ENCODE measurements at regions not wholly inside any gene's neighbourhood (a gene's known extent, or its start where the extent isn't known, plus 50 kb on each side); places are given as distances from the start of the nearest gene placed in this dataset.
A peak's percentile ranks its signal among the peaks of the same experiment; 100 is the strongest.
"Not testable (repeated sequence)": the region's sequence is repeated elsewhere in the genome, so short reads cannot be mapped to it uniquely, and the experiment has no call there.

DNA sequence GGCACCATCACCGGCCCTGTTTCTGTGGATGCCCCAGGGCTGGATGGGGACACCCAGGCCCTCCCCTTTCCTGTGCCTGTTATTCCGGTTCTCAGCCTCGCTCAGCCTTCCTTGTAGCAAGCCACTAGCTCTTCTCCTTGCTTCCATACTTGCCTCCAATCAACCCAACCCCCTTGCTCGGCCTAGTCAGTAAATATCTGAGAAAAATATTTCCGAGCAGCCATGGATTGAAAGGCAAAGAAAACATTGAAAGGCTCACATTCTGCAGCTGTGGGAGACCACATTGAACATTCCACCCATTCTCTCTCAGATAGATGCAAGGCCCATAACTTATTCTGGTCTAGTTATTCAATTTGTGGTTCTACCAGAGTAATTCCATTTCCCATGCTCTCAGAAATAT is 114.9 kb downstream of the SPP2 start:
- no peaks in the 10 kb centered on the region for H3K9me3 Mint-ChIP-seq
- H3K36me3 Mint-ChIP-seq: no peaks in the 10 kb centered on the region
- CTCF ChIA-PET: no interaction called here
- no peak overlapping the region for H3K4me3 Mint-ChIP-seq
- no peak overlapping the region for H3K27ac Mint-ChIP-seq
- H3K27me3 Mint-ChIP-seq: peaks cover 3% of the 10 kb centered on the region
- H3K4me1 Mint-ChIP-seq: peaks cover 27% of the 10 kb centered on the region
- no peak for DNase-seq

DNA sequence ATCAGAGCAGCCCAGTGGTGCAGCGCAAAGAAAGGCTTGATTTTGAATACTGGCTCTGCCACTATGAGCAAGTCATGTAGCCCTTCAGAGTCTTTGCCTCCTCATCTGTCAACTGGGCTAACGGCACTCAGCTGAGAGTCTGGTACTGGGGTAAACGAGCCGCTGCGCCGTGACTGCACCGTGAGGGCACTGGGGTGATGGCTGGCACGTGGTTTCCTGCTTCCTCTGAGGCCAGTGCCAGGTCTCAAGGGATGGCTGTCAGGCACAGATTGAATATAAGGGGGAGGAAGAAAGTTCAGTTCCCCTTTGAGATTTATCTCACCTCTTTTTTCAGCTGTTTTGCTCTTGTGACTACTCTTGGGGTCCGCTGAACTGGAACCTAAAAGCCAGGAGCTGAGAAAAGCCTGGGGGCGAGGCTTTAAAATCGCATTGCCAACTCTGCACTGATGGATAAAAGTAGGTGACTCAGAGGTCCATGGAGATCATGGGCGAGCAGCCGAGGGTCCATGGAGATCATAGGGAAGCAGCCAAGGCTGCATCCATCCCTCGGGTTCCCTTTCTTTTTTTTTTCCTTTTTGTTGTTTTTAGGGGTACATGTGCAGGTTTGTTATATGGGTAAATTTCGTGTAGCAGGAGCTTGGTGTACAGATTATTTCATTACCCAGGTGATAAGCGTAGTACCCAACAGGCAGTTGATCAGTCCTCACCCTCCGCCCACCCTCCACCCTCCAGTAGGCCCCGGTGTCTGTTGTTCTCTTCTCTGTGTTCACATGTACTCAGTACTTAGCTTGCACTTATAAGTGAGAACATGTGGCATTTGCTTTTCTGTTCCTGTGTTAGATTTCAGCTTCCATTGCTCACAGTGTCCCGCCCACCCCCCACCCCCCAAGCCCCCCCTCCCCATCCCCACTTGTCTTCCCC is 114.3 kb downstream of the SPP2 start:
- CTCF ChIA-PET: no interaction called here
- Mint-ChIP-seq H3K9me3 (no peaks in the 10 kb centered on the region), H3K27me3 (peaks cover 2% of the 10 kb centered on the region), H3K4me1 (peaks cover 27% of the 10 kb centered on the region), H3K27ac (no peak overlapping the region), H3K4me3 (no peak overlapping the region), H3K36me3 (no peaks in the 10 kb centered on the region)
- DNase-seq: peak; percentile 59

DNA sequence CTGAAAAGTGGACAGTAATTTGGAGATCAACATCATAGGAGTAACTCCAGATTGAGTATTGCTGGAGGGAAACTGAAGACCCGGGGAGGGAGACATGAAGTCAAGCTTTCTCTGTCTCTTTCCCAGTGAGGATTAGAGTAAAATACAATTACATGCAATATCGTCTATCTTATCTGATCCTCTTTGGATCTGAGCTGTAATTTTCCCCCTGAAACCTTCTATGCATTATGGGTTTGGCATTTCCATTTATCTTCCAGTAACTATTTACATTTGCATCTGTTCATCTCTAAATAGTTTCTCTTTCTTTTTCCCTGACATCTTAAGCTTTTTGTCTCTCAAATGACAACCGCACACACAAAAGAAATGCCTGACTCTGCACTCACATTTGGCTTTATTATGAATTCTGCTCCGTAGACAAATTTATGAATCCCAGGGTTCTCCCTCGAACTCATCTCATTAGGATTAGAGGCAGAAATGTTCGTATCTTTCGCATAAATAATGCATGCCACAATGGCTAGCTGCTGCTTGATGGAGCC is 113.1 kb downstream of the SPP2 start:
- peak overlapping the region; percentile 12 for H3K27ac Mint-ChIP-seq
- H3K9me3 Mint-ChIP-seq: no peaks in the 10 kb centered on the region
- DNase-seq: no peak
- CTCF ChIA-PET: interaction anchor here (0.8 kb wide), 1 partner anchor 28 kb away, joined by 3 read pairs; no protein-coding TSS in a partner anchor
- H3K36me3 Mint-ChIP-seq: no peaks in the 10 kb centered on the region
- no peak overlapping the region for H3K4me3 Mint-ChIP-seq
- no peaks in the 10 kb centered on the region for H3K27me3 Mint-ChIP-seq
- H3K4me1 Mint-ChIP-seq: peaks cover 27% of the 10 kb centered on the region

GRCh38 chr2:234162861-234163260 is 112.4 kb downstream of the SPP2 start:
- CTCF ChIA-PET: no interaction called here
- peaks cover 4% of the 10 kb centered on the region for H3K27me3 Mint-ChIP-seq
- no peak for DNase-seq
- peaks cover 27% of the 10 kb centered on the region for H3K4me1 Mint-ChIP-seq
- H3K4me3 Mint-ChIP-seq: no peak overlapping the region
- no peaks in the 10 kb centered on the region for H3K36me3 Mint-ChIP-seq
- H3K9me3 Mint-ChIP-seq: peaks cover 2% of the 10 kb centered on the region
- H3K27ac Mint-ChIP-seq: no peak overlapping the region

DNA sequence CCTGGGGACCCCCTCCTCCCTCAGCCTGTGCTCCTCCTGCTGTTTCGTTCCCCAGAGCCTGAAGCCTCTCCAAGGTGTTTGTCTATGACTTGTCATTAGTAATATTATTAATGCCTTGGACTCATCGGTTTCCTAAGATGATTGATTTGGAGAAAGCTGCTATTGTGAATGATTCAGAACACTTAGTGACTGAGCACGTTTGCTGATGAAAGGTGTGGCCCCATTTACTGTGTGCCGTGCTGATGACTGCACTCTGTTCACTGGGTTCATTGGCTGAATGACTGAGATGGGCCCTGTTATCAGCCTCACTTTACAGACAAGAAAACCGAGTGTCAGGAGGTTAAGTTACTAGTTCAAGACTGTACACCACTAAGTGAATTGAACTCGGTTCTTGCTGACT is 111.4 kb downstream of the SPP2 start:
- Mint-ChIP-seq H3K4me3 (no peak overlapping the region), H3K27ac (no peak overlapping the region), H3K36me3 (no peaks in the 10 kb centered on the region), H3K9me3 (peaks cover 2% of the 10 kb centered on the region), H3K4me1 (peaks cover 27% of the 10 kb centered on the region), H3K27me3 (peaks cover 5% of the 10 kb centered on the region)
- CTCF ChIA-PET: no interaction called here
- DNase-seq: no peak

- Mint-ChIP-seq H3K4me3 (no peak overlapping the region), H3K27me3 (peaks cover 17% of the 10 kb centered on the region), H3K4me1 (peaks cover 9% of the 10 kb centered on the region), H3K27ac (no peak overlapping the region), H3K36me3 (no peaks in the 10 kb centered on the region), H3K9me3 (peaks cover 2% of the 10 kb centered on the region)
- DNase-seq: no peak
- CTCF ChIA-PET: interaction anchor here (0.7 kb wide), 1 partner anchor 397 kb away, joined by 3 read pairs; no protein-coding TSS in a partner anchor
These were observed 108.3 kb downstream of the SPP2 start for GRCh38 chr2:234158812-234159211.

GRCh38 chr2:234157817-234158588 is 107.5 kb downstream of the SPP2 start:
- H3K27me3 Mint-ChIP-seq: peaks cover 17% of the 10 kb centered on the region
- H3K36me3 Mint-ChIP-seq: no peaks in the 10 kb centered on the region
- CTCF ChIA-PET: interaction anchor here (0.7 kb wide), 1 partner anchor 398 kb away, joined by 3 read pairs; no protein-coding TSS in a partner anchor
- H3K4me1 Mint-ChIP-seq: peaks cover 2% of the 10 kb centered on the region
- H3K27ac Mint-ChIP-seq: no peak overlapping the region
- DNase-seq: no peak
- H3K9me3 Mint-ChIP-seq: peaks cover 2% of the 10 kb centered on the region
- no peak overlapping the region for H3K4me3 Mint-ChIP-seq

DNA sequence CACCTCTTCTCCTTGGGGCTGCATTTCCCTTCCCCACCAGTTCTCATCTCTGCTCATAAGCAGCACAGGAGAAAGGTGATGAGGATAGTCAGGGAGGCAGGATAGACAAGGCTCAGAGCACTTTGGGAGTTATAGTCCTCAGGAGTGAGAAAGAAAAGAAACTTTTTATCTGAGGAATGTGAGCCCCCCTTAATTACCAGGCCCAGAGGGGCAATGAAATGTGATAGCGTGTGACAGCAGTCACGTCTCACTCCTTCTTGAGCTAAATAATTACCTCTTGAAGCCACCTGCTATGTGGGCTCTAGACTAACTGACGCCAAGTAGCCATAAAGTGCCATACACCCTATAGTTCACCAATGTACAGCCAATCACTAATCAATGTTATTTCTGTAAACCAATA is 105.8 kb downstream of the SPP2 start:
- no peak overlapping the region for H3K27ac Mint-ChIP-seq
- no peak for DNase-seq
- H3K4me3 Mint-ChIP-seq: no peak overlapping the region
- H3K36me3 Mint-ChIP-seq: no peaks in the 10 kb centered on the region
- peaks cover 17% of the 10 kb centered on the region for H3K27me3 Mint-ChIP-seq
- peaks cover 2% of the 10 kb centered on the region for H3K9me3 Mint-ChIP-seq
- no peaks in the 10 kb centered on the region for H3K4me1 Mint-ChIP-seq
- CTCF ChIA-PET: interaction anchor here (0.7 kb wide), 1 partner anchor 9 kb away, joined by 3 read pairs; no protein-coding TSS in a partner anchor

DNA sequence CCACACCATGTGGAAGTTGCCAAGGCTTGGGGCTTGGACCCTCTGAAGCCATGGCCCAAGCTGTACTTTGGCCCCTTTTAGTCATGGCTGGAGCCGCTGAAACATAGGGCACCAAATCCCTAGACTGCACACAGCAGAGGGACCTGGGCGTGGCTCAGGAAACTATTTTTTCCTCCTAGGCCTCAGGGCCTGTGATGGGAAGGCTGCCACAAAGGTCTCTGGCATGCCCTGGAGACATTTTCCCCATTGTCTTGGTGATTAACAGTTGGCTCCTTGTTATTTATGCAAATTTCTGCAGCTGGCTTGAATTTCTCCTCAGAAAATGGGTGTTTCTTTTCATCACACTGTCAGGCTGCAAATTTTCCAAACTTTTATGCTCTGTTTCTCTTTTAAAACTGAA is 102.3 kb downstream of the SPP2 start:
- Mint-ChIP-seq H3K27me3 (peaks cover 13% of the 10 kb centered on the region), H3K4me1 (peaks cover 15% of the 10 kb centered on the region)
- CTCF ChIA-PET, H3K4me3 Mint-ChIP-seq, DNase-seq, H3K9me3 Mint-ChIP-seq, H3K27ac Mint-ChIP-seq, H3K36me3 Mint-ChIP-seq: not testable (repeated sequence)

DNA sequence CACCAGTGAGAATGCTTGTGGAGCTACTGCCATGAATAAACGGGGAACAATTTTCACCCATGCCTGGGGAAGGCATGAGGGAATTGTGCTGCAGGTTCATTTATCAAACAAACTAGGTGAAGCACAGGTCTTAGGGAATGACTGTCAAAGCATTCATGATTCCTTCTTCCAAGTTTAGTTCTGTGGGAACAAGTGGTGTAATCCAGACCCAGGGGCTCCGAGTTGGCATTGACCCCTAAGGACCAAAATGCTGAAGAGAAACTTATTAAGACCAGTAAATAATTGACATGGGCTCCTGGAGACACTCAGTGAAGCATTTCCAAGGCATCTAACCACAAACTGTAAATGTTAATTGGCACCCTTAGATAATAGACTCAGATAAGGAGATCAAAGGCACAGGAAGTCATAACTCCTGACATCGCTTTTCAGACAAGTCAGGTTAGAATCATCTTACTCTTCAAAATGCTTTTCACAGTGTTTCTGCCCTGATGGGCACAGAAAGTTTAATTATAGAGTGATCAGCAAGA is 96.9 kb downstream of the SPP2 start:
- no peaks in the 10 kb centered on the region for H3K27me3 Mint-ChIP-seq
- DNase-seq: no peak
- H3K9me3 Mint-ChIP-seq: no peaks in the 10 kb centered on the region
- CTCF ChIA-PET: interaction anchor here (1.1 to 2.1 kb wide), 2 partner anchors 9 to 353 kb away, joined by 3 to 6 read pairs; no protein-coding TSS in a partner anchor
- no peak overlapping the region for H3K4me3 Mint-ChIP-seq
- H3K4me1 Mint-ChIP-seq: peaks cover 30% of the 10 kb centered on the region
- H3K36me3 Mint-ChIP-seq: no peaks in the 10 kb centered on the region
- peak overlapping the region; percentile 53 for H3K27ac Mint-ChIP-seq

DNA sequence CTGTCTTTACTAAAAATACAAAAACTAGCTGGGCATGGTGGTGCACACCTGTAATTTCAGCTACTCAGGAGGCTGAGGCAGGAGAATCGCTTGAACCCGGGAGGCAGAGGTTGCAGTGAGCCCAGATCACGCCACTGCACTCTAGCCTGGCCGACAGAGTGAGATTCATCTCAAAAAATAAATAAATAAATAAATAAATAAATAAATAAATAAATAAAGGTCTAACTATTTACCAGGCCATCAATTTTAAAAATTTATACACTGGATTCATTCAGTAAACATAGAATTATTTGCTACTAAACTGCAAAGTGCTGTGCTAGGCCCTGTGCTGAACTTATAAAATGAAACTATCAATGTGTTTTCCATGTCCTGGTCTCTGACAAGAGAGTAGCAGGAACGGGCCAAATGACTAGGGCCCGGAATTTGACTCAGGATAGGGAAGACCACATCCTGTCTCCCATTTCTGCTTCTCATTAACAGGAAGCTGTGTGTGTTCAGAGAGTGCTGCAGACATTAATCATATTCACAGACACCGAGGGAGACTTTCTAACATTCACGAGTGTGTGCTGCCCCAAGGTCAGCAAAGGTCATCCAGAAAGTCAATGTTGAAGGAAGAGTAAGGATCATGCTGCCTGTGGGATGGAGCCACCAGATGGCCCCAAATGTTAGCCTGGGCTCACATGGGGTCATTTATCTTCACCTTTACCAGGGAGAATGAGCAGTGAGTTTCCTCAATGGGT is 95.8 kb downstream of the SPP2 start:
- Mint-ChIP-seq H3K27me3 (no peaks in the 10 kb centered on the region), H3K4me3 (no peak overlapping the region)

DNA sequence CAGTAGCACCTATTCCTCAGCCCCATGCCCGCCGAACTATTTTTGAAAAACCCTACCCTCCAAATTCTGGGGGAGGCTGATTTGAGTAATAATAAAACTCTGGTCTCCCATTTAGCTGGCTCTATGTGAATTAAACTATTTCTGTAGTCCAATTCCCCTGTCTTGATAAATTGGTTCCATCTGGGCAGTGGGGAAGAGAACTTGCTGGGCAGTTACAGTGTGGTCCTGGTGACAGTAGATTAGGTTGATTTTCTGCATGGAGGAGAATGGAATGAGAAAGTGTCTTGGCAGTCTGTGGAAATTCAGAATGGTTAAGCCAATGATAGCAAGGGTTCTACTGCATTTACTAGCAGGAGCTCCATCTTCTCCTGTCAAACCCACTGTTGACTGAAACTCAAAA is 95.0 kb downstream of the SPP2 start:
- no peak overlapping the region for H3K4me3 Mint-ChIP-seq
- H3K9me3 Mint-ChIP-seq: no peaks in the 10 kb centered on the region
- CTCF ChIA-PET: interaction anchor here (1.0 kb wide), 1 partner anchor 10 kb away, joined by 6 read pairs; no protein-coding TSS in a partner anchor
- no peaks in the 10 kb centered on the region for H3K27me3 Mint-ChIP-seq
- peaks cover 30% of the 10 kb centered on the region for H3K4me1 Mint-ChIP-seq
- no peak overlapping the region for H3K27ac Mint-ChIP-seq
- no peak for DNase-seq
- no peaks in the 10 kb centered on the region for H3K36me3 Mint-ChIP-seq

More for the DNA sequence above, 95.8 kb downstream of the SPP2 start:
- Mint-ChIP-seq H3K27ac (peak overlapping the region; percentile 43), H3K4me1 (peaks cover 30% of the 10 kb centered on the region), H3K9me3 (no peaks in the 10 kb centered on the region), H3K36me3 (no peaks in the 10 kb centered on the region)
- DNase-seq: no peak
- CTCF ChIA-PET: interaction anchor here (1.0 to 2.1 kb wide), 3 partner anchors 10 to 355 kb away, joined by 3 to 6 read pairs (median 6); no protein-coding TSS in a partner anchor

DNA sequence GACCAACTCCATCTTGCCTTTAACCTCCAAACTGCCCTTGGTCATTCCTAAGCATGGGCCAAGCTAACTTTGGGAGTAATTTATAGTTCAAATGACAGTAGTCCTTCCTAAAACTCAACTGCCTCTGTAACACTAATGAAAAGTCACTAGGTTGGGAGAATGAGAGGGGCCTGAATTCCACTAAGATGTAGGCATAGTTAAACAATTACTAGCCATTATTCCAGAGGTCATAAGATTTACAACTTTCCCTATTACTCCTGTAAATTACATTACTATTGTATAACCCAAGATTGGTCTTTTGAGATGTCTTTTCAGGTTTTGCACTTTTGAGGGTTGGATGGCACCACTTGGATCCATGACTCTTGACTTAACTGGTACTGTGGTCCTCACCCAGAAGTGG is 94.6 kb downstream of the SPP2 start:
- Mint-ChIP-seq H3K4me1 (peaks cover 30% of the 10 kb centered on the region), H3K9me3 (no peaks in the 10 kb centered on the region), H3K27ac (no peak overlapping the region), H3K27me3 (no peaks in the 10 kb centered on the region), H3K36me3 (no peaks in the 10 kb centered on the region), H3K4me3 (no peak overlapping the region)
- CTCF ChIA-PET: interaction anchor here (1.0 kb wide), 1 partner anchor 10 kb away, joined by 6 read pairs; no protein-coding TSS in a partner anchor
- no peak for DNase-seq

Data from activated naive CD4-positive, alpha-beta T cell treated with anti-CD3 and anti-CD28 coated beads, Interleukin-2, amount 10 ng/mL, durations not matched to agents 7 days and 5 days (primary cell).